Gastroesophageal sphincter (tissue), 4 donors: ENCODE measurements at regions not wholly inside any gene's neighbourhood (a gene's known extent, or its start where the extent isn't known, plus 50 kb on each side); places are given as distances from the start of the nearest gene placed in this dataset.
A peak's percentile ranks its signal among the peaks of the same experiment; 100 is the strongest.

Source experiments
- ATAC-seq: fragments of 150-250 bp; one replicate; pipeline ENCODE4 v1.9.1; 2016; ENCODE audit warnings: mild to moderate bottlenecking, moderate library complexity
- H3K27ac ChIP-seq, 4 donors: fragments of 200-600 bp; sonication (generic) in 3 of 4; 1 replicate in 3 of 4; 2 replicates in 1 of 4; pipeline ENCODE4 v1.5.1; 2016 to 2019
- H3K27me3 ChIP-seq: fragments of 200-600 bp; sonication (generic); one replicate; pipeline ENCODE4 v1.5.1; 2019
- H3K36me3 ChIP-seq, 2 donors: fragments of 200-600 bp; sonication (generic); one replicate each; pipeline ENCODE4 v1.5.1; 2019; ENCODE audit warnings: control low read depth in 1 of 2
- H3K4me1 ChIP-seq, 3 donors: fragments of 200-600 bp; sonication (generic); 1 replicate in 2 of 3; 2 replicates in 1 of 3; pipeline ENCODE4 v1.5.1; 2016 to 2019; ENCODE audit warnings: control low read depth in 2 of 3
- H3K4me3 ChIP-seq, 2 donors: fragments of 200-600 bp; sonication (generic); one replicate each; pipeline ENCODE4 v1.5.1; 2019; ENCODE audit warnings: mild to moderate bottlenecking in 1 of 2, moderate library complexity in 1 of 2
- H3K9me3 ChIP-seq, 3 donors: fragments of 200-600 bp; sonication (generic); one replicate each; pipeline ENCODE4 v1.5.1; 2017 to 2019; ENCODE audit warnings: control low read depth in 2 of 3
- CTCF ChIP-seq, 4 experiments: fragments of 200-600 bp in 2 of 4; fragments of 450-650 bp in 2 of 4; sonication (generic) in 1 of 4; IDR thresholded peaks; one replicate each; pipeline ENCODE4 v1.5.1; 2017 to 2019; ENCODE audit warnings: antibody characterized with exemption in 4 of 4, mild to moderate bottlenecking in 2 of 4, moderate library complexity in 2 of 4
- EP300 ChIP-seq: sonication (generic); formaldehyde crosslinking; IDR thresholded peaks from one replicate; pipeline ENCODE4 v1.6.1; 2017; ENCODE audit warnings: antibody characterized with exemption, mild to moderate bottlenecking
- POLR2A ChIP-seq, 2 donors: fragments of 450-650 bp; IDR thresholded peaks; one replicate each; pipeline ENCODE4 v1.6.1; 2017; ENCODE audit warnings: antibody characterized with exemption in 2 of 2, mild to moderate bottlenecking in 2 of 2, moderate library complexity in 1 of 2
- POLR2AphosphoS5 ChIP-seq: sonication (generic); formaldehyde crosslinking; IDR thresholded peaks from one replicate; pipeline ENCODE4 v1.6.1; 2017; ENCODE audit warnings: antibody characterized with exemption
- WGBS, 2 donors: methylation state at CpG; one replicate each; pipeline ENCODE4 v1.1.5; 2018; ENCODE audit warnings: low coverage in 1 of 2; 5-methylcytosine and 5-hydroxymethylcytosine counted together

DNA sequence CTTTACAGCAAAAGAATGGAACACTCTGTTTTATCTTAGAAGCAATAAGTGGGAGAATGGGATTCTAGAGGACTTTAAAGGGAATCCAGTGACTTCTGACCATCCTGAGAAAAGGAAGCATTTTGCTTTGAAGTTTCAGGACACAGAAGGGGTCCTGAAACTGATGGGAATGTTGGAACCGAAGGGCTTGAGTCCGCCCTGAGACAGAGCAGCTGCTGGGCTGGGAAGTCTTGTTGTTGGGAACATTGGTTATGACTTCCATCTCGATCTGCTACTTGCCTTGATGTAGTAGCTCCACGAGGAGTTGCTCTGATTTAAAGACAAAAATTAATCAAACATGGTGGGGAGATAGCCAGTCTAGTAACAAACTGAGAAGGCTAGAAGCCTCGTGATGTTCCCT is 177.6 kb downstream of the JCAD start:
- Histone ChIP-seq H3K27ac (peak overlapping the region in 3 of 4 donors; percentile 15 to 73 (median 67)), H3K4me1 (peaks cover 0 to 53% (median 5%) of the 10 kb centered on the region in 3 donors)

GRCh38 chr10:29881336-29881771 is 178.0 kb downstream of the JCAD start:
- TF ChIP-seq POLR2AphosphoS5 (peak; percentile 37), CTCF (IDR thresholded peaks at IDR 0.05) (no peak)
- 63 to 68% methylated on average over 5 to 7 of the region's 9 CpGs for WGBS, 2 donors
- ATAC-seq, result peak; percentile 78
- H3K36me3 ChIP-seq, result no peaks in the 10 kb centered on the region
- H3K9me3 ChIP-seq, result no peaks in the 10 kb centered on the region
- peaks cover 0 to 53% (median 5%) of the 10 kb centered on the region in 3 donors for H3K4me1 ChIP-seq
- no peaks in the 10 kb centered on the region for H3K27me3 ChIP-seq
- no peak overlapping the region for H3K4me3 ChIP-seq
- peak overlapping the region in 3 of 4 donors; percentile 56 to 73 (median 67) for H3K27ac ChIP-seq

More for the DNA sequence above, 177.6 kb downstream of the JCAD start:
- Histone ChIP-seq H3K9me3 (no peaks in the 10 kb centered on the region), H3K36me3 (no peaks in the 10 kb centered on the region), H3K27me3 (no peaks in the 10 kb centered on the region), H3K4me3 (no peak overlapping the region)
- ATAC-seq, result no peak
- TF ChIP-seq CTCF (IDR thresholded peaks at IDR 0.05) (no peak), POLR2AphosphoS5 (no peak), EP300 (no peak), POLR2A (IDR thresholded peaks at IDR 0.05) (no peak)
- WGBS, 2 donors, result 65 to 70% methylated on average over 4 of the region's 5 CpGs

- Histone ChIP-seq H3K9me3 (no peaks in the 10 kb centered on the region), H3K27me3 (no peaks in the 10 kb centered on the region), H3K27ac (peak overlapping the region in 2 of 4 donors; percentile 67 to 73), H3K36me3 (no peaks in the 10 kb centered on the region), H3K4me1 (peaks cover 0 to 53% (median 5%) of the 10 kb centered on the region in 3 donors), H3K4me3 (no peak overlapping the region)
- WGBS, 2 donors, result 43 to 49% methylated on average over 1 to 5 of the region's 5 CpGs
- TF ChIP-seq POLR2AphosphoS5, result no peak
- no peak for TF ChIP-seq CTCF (IDR thresholded peaks at IDR 0.05)
- ATAC-seq, result no peak
Observed at GRCh38 chr10:29880856-29881255, 178.5 kb downstream of the JCAD start.

DNA sequence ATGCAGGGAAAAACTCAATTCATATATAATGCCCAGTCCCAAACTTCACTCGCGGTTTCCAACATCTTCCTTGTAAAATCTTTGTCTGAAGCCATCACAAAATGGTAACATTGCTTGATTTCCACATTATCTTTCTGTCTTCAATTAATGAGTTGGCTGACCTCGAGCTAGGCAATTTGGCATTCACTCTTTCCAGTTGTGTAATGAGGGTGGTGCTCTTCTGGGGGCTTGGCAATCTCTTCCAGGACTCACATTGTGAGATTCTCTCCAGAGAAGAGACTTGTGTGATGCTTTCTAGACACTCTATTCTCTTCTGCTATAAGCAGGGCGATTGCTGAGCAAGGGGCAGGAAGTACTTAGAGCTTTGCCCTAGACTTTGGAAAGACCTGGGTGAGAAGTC is 179.5 kb downstream of the JCAD start:
- H3K9me3 ChIP-seq, result no peaks in the 10 kb centered on the region
- no peak for ATAC-seq
- H3K27ac ChIP-seq, result no peak overlapping the region
- H3K27me3 ChIP-seq, result no peaks in the 10 kb centered on the region
- TF ChIP-seq POLR2A (IDR thresholded peaks at IDR 0.05) (no peak), EP300 (no peak), POLR2AphosphoS5 (no peak), CTCF (IDR thresholded peaks at IDR 0.05) (no peak)
- H3K4me1 ChIP-seq, result peaks cover 0 to 53% (median 5%) of the 10 kb centered on the region in 3 donors
- H3K4me3 ChIP-seq, result no peak overlapping the region
- WGBS, 2 donors, result 71 to 76% methylated on average over 3 of the region's 4 CpGs
- H3K36me3 ChIP-seq, result no peaks in the 10 kb centered on the region

- no peaks in the 10 kb centered on the region for H3K27me3 ChIP-seq
- H3K4me3 ChIP-seq, result no peak overlapping the region
- WGBS, 2 donors, result 86% methylated on average over 8 of the region's 10 CpGs
- no peaks in the 10 kb centered on the region for H3K36me3 ChIP-seq
- H3K9me3 ChIP-seq, result no peaks in the 10 kb centered on the region
- peak overlapping the region in 2 of 4 donors; percentile 19 to 41 for H3K27ac ChIP-seq
- no peak for TF ChIP-seq POLR2AphosphoS5
- no peak for TF ChIP-seq EP300
- TF ChIP-seq POLR2A (IDR thresholded peaks at IDR 0.05), result no peak
- TF ChIP-seq CTCF (IDR thresholded peaks at IDR 0.05), result no peak
- ATAC-seq, result no peak
- H3K4me1 ChIP-seq, result peaks cover 0 to 53% (median 5%) of the 10 kb centered on the region in 3 donors
Observed at GRCh38 chr10:29878492-29878891, 180.9 kb downstream of the JCAD start.
